Eye (tissue), 1 donor: ENCODE measurements at regions not wholly inside any gene's neighbourhood (a gene's known extent, or its start where the extent isn't known, plus 50 kb on each side); places are given as distances from the start of the nearest gene placed in this dataset.
"Not testable (repeated sequence)": the region's sequence is repeated elsewhere in the genome, so short reads cannot be mapped to it uniquely, and the experiment has no call there.

ENCODE experiments used
- DNase-seq: peaks from one replicate; pipeline ENCODE4 v3.0.0-alpha.2; 2015

DNA sequence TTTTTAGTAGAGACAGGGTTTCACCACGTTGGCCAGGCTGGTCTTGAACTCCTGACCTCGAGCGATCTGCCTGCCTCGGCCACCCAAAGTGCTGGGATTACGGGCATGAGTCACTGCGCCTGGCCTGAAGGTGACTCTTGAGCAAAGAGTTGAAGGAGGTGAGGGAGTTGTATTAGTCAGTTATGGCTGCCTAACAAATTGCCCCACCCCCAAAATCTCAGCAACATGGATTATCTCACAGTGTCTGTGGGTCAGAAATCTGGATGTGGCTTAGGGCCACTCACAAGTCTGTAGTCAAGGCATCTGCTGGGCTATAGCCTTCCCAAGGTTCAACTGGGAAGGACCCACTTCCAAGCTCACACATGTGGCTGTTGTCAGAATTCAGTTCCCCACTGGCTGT is 52.8 kb upstream of the ADGRE5 start:
- no peak for DNase-seq

DNA sequence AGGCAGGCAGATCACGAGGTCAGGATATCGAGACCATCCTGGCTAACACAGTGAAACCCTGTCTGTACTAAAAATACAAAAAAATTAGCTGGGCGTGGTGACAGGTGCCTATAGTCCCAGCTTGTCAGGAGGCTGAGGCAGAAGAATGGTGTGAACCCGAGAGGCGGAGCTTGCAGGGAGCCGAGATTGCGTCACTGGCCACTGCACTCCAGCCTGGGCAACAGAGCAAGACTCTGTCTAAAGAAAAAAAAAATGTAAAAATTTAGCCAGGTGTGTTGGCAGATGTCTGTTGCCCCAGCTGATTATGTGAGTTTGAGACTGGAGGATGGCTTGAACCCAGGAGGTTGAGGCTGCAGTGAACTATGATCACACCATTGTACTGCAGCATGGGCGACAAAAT is 54.2 kb upstream of the ADGRE5 start:
- not testable (repeated sequence) for DNase-seq

DNA sequence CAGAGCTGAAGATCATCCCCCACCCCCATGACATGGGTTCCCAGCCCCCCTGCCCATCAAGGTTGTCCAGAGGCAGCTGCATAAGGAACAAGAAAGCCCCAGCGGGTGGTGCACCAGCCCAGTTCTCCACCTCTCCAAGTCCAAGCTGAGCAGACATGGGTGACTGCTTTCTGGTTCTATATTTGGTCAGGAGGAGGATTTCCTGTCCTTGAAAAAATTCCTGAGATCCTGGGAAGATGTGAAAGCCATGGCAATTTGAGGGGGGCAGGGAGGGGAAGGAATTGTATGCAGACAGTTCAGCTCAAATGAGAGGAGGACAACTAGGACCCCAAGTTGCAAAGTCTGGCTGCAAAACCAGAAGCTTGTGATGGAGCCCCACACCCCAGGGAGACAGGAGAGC is 55.4 kb upstream of the ADGRE5 start:
- no peak for DNase-seq

DNA sequence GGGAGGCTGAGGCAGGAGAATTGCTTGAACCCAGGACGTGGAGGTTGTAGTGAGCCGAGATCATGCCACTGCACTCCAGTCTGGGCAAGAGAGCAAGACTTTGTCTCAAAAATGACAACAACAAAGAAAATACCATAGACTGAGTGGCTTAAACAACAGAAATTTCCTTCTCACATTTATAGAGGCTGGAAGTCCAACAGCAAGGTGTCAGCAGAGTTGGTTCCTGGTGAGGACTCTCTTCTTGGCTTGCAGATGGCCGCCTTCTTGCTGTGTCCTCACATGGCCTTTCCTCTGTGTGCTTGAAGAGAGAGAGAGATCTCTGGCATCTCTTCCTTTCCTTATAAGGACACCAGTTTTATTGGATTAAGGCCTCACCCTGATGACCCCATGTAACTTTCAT is 56.1 kb upstream of the ADGRE5 start:
- DNase-seq = no peak

DNA sequence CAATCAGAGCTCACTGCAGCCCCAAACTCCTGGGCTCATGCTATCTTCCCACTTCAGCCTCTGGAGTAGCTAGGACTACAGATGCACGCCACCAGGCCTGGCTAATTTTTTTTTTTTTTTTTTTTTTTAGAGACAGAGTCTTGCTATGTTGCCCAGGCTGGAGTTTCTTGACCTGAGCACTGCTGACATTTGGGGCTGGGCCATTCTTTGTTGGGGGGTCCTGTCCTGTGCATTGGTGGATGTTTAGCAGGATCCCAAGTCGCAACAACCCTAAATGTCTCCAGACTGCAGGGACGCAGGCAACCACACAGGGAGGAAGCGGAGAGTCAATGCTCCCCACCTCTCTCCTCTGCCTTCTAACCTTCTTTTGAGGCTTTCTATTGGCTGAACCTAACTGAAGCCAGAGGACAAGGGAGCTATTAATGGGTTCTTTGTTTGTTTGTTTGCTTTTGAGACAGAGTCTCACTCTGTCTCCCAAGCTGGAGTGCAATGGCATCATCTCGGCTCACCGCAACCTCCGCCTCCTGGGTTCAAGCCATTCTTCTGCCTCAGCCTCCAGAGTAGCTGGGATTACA is 58.3 kb upstream of the ADGRE5 start:
- DNase-seq = no peak

DNA sequence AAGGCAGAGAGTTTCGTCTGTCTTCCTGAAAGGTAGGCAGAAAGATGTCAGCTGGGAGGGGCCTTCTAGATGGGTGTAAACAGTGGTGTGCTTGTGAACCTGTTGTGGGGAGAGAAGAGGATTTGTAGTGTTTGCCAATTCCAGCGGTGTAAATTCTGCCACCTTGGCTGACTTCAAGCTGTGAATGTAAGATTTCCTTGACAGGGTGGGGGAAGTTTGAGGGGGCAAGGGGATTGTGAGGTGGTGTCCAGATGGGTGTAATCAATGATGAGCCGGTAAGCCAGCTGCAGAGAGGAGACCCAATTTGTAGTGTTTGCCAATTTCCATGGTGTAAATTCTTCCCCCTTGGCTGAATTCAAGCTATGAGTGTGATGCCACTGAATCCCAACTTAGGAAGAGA is 61.0 kb upstream of the ADGRE5 start:
- no peak for DNase-seq

DNA sequence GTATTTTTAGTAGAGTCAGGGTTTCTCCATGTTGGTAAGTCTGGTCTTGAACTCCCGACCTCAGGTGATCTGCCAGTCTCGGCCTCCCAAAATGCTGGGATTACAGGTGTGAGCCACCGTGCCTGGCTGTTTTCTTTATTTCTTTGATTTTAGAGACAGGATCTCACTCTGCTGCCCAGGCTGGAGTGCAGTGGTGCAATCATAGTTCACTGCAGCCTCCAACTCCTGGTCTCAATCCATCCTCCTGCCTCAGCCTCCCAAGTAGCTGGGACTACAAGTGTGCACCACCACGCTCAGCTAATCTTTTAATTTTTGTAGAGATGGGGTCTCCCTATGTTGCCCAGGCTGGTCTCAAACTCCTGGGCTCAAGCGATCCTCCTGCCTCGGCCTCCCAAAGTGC is 61.5 kb upstream of the ADGRE5 start:
- DNase-seq = not testable (repeated sequence)

DNA sequence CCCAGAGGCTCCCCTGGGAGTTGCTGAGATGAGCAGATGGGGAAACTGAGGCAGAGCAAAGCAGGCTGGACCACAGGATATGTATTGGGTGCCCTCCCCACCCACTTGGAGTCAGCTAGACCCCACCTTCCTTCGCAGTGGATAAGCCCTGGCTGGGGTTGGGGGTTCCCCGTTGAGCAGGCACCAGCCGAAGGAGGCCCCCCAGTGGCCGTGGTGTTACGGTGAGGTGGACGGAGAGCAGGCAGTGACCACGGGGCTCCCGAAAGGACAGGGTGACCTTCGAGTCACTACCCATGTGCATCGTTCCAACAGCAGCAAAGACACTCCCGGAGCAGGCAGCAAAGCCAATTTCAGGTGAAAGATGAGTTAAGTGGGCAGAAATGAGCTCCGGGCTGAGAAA is 62.4 kb upstream of the ADGRE5 start:
- DNase-seq = no peak

DNA sequence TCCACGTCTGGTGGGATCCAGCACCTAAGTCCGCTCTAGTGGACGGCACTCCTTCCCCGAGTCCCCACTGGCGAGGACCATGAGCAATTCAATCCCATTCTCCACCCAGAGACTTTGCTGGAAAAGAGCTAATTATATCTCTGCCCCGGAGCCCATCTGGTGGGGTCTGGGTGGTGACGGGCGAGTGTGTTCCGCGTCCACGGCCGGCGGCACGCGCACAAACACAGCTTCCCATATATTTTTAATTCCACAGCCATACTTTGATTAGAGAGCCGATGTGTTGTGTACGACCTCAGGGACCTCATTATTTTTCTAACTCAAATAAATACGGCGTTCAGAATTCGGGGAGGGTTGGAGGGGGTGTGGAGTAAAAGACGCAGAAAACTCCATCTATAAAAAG is 64.1 kb upstream of the ADGRE5 start:
- DNase-seq = no peak

DNA sequence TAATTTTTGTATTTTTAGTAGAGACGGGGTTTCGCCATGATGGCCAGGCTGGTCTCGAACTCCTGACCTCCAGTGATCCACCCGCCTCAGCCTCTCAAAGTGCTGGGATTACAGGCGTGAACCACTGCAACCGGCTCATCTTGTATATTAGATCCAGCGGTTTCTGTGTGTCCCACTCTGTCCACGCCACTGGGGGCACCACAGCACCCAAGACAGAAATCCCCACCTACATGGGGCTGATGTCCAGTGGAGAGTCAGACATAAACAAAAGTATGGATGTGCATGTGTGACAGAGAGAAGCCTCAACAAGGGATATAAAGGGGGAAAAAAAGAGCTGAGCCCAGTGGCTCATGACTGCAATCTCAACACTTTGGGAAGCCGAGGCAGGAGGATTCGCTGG is 65.8 kb upstream of the ADGRE5 start:
- DNase-seq = no peak

DNA sequence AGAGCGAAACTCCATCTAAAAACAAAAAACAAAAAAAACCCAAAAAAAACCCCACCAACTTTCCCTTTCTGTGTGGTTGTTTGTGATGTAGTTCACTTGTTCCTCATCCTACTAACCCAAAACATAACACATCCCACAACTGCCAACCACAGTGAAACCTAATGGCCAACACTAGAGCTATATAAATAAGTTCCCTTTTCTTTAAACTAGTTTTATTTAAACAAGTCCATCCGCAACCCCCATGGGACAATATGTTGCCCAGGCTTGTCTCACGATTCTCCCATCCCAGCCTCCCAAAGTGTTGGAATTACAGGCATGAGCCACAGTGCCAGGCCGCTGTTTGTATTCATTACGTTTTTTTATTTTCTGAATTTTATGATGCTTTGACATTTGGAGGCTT is 71.2 kb upstream of the ADGRE5 start:
- DNase-seq = no peak

DNA sequence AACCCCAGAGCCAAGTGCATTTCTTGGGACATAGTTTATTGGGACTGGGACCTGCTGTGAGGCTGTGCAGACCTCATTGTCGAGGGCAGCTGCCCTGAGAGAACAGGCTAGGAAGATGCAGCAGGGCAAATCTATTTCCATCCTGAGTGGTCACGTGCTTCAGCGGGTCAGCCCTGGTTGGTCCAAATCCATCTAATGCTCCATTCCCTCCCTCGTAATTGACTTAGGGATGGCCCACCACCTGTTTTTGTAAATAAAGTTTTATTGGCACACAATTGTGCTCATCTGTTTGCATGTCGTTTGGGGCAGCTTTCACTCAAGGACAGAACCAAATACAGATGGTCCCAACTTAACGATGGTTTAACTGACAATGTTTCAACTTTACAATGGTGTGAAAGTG is 75.5 kb upstream of the ADGRE5 start:
- no peak for DNase-seq

DNA sequence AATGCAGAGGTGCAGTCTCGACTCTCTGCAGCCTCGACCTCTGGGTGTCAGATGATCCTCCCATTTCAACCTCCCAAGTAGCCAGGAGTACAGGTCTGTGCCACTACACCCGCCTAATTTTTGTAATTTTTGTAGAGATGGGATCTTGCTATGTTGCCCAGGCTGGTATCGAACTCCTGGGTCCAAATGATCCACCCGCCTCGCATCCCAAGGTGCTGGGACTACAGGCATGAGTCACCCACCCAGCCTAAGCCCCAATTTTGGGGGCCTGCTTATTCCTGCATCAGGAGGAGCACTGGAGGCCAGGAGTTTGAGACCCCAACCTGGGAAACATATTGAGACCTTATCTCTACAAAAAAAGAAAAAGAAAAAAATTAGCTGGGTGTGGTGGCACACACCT is 80.1 kb upstream of the ADGRE5 start:
- no peak for DNase-seq

DNA sequence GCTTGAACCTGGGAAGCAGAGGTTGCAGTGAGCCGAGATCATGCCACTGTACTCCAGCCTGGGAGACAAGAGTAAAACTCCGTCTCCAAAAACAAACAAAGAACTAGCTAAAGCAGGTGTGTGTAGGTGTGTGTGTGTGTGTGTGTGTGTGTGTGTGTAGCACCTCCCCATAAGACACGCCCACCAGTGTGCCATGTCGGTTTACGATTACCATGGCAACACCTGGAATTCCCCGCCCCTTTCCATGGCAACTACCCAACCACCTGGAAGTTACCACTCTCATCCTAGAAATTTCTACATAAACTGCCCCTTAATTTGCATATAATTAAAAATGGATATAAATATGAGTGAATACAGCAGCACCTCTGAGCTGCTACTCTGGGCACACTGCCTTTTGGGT is 80.9 kb upstream of the ADGRE5 start:
- DNase-seq = no peak

DNA sequence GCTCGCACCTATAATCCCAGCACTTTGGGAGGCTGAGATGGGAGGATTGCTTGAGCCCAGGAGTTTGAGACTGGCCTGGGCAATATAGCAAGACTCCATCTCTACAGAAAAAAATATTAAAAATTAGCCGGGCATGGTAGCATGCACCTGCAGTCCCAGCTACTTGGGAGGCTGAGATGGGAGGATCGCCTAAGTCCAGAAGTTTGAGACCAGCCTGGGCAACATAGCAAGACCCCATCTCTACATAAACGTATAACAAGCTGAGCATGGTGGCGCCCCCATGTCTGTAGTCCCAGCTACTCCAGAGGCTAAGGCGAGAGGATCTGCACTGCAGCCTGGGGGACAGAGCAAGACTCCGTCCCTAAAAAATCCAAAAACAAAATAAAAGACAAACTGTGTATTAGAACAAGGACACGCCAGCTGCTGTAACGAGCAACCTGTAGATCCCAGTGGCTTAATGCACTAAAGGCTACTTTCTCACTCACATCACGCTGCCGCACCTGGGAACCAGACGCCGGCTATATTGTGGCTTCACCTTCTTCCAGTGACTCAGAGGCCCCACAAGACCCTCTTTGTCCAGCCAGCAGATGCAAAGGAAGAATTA is 81.9 kb upstream of the ADGRE5 start:
- not testable (repeated sequence) for DNase-seq

DNA sequence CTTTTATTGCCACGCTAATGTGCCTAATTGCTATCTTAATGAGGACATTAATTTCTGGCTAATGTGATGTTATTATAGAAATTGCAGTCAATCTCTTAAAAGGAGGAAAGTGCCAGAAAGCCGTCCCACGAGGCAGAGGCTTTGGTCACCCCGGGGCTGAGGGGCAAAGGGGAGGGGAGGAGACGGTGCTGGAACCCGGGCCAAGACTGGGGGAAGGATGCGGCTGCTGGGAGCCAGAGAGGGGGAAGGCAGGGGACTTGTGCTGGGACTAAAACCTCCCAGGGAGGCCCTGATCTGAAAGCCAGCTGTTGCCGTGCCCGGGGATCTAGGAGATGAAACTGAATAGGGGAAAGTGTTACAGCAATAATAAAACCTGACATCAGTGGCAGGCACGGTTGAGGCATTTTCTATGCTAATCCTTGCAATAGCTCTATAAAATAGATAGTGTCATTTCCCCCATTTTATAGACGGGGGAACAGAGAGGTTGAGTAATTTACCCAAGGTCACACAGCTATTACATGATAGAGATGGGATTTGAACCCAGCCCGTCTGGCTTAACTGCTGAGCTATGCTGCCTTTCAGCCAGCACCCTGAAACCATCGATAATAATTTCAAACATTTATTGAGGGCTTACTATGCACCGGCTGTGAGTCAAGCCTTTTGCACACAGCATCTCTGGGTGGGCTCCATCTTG is 83.2 kb upstream of the ADGRE5 start:
- peak; percentile 17 for DNase-seq

DNA sequence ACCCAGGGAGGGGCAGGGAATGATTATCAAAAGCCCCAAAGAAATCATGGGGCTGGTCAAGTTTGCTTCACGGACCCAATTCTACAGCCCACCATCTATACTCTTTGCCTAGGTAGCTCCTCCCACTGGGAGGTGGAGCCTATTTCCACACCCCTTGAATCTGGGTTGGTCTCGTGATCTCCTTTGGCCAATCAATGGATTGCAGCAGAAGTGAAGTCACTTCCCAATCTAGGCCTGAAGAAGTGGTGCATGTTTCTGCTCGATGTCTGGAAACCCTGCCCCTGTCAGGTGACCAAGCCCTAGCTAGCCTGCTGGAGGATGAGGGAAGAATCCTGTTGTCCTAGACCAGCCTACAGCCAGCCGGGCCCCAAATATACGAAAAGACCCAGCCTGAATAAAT is 86.3 kb upstream of the ADGRE5 start:
- DNase-seq = peak; percentile 37

DNA sequence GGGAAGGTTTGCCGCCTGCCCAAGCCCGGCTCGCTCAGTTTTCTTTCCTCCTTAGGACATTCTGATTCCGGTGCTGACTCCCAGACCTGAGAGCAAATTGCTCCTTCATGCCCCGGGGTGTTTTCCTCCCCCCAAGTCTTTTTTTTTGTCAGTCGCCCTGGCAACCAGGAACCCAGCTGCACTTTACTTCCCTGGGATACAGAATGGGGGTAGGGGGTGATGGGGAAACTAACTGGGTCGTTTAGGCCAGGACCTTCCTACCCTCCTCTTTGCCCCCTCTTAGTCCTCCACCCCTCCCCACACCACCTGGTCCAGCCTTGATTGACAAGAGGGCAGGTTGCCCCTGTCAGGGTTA is 87.5 kb upstream of the ADGRE5 start:
- DNase-seq = not testable (repeated sequence)

DNA sequence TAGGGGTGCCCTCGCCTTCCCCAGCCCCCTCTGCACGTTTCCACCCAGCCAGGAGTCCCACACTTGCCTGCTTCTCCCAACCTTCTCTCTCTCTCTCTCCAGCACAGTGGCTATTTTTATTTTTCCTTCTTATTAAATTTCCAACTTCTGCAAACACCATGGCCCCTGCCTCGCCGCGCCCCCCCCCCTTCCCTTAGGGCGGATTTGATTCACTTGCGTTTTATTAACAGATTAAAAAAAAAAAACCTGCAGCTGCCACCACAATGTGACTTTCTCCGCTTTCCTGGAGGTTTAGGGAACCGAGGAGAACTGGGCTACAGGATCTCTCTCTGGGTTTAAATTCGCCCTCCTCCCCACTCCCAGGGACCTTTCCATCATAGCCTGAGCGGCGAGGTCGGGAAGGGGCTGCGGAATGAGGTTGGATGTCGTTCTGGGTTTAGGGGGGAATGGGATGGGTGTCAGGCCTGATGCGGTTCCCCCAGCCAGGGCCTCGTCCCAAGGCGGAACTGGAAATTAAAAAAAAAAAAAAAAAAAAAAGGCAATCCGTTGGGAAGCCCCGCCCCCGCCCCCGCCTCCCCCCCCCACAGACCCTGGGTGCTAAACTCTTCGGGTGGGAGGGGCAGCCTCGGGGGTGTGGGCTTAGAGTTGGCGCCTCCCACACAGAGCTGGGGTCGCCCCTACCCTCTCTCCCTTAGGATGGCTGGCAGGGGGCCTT is 87.3 kb upstream of the ADGRL1 start:
- peak; percentile 62 for DNase-seq

DNA sequence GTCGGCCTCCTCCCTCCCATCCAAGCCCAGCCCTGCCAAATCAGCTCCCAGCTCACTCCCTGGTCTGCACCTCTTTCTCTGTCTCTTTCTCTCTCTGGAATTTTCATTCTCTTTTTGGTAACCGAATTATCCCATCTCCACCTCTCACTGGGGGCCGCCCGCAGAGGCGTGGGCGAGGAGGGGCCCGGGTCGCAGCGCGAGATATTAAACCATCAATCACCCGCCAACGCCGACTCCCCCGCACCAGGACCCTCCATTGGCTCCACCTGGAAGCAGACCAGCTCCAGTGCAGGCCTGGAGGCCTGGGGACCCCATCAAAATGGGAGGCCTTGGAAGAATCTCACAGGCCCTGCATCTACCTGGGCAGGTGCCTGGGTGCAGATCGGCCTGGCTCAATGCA is 83.8 kb upstream of the ADGRL1 start:
- not testable (repeated sequence) for DNase-seq

DNA sequence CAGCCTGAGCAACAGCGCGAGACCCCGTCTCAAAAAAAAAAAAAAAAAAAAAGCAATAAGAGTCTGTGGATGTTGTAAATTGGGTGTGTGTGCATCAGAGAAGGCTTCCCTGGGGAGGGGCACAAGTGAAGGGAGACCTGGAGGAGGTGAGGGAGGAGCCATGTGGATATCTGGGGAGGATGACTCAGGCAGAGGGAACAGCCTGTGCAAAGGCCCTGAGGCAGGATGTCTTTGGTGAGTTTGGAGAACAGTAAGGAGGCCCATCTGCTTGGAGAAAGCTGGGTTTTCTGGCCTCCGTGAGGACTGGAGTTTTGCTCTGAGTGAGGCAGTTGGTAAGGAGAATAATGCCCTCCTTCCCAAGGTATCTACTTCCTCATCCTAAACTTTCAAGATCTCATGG is 81.9 kb upstream of the ADGRL1 start:
- DNase-seq = not testable (repeated sequence)

DNA sequence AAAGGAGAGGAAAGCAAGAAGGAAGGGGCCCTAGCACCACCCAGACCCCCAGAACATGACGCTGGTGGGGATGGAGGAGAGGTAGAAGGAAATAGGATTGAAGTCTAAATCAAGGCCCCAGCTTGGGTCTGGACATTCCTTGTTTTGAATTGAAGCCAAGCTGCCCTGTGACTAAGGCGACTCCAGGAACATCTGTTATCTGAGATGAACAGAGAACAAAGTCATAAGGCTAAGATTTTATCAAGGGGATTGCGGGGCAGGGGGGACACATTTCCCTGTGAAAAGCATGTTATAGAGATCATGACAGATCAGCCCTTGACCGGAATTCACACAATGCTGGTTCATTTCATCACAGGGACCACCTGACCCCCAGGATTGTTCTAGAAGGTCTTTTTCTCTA is 80.6 kb upstream of the ADGRL1 start:
- not testable (repeated sequence) for DNase-seq

DNA sequence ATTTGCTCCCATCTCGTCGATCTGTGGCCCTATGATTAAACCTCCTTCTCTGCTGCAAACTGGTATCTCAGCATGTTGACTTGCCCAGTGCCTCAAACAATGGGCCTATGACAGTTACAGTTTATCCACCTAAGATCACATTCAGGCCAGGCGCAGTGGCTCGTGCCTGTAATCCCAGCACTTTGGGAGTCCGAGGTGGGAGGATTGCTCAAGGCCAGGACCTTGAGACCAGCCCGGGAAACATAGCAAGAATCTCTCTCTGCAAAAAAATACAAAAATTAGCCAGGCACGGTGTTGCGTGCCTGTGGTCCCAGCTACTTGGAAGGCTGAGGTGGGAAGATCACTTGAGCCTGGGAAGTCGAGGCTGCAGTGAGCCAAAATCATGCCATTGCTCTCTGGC is 79.8 kb upstream of the ADGRL1 start:
- DNase-seq = not testable (repeated sequence)
